Right renal pelvis (tissue), 4 donors: ENCODE measurements at regions not wholly inside any gene's neighbourhood (a gene's known extent, or its start where the extent isn't known, plus 50 kb on each side); places are given as distances from the start of the nearest gene placed in this dataset.

Experiments
- DNase-seq, 4 donors: peaks; one replicate each; pipeline ENCODE4 v3.0.0-alpha.2; 2013; ENCODE audit warnings: low read depth in 4 of 4, low spot score in 3 of 4, missing footprints in 1 of 4

- no peak for DNase-seq
These were observed 113.9 kb upstream of the ZNF217 start for GRCh38 chr20:53707371-53708055.

DNA sequence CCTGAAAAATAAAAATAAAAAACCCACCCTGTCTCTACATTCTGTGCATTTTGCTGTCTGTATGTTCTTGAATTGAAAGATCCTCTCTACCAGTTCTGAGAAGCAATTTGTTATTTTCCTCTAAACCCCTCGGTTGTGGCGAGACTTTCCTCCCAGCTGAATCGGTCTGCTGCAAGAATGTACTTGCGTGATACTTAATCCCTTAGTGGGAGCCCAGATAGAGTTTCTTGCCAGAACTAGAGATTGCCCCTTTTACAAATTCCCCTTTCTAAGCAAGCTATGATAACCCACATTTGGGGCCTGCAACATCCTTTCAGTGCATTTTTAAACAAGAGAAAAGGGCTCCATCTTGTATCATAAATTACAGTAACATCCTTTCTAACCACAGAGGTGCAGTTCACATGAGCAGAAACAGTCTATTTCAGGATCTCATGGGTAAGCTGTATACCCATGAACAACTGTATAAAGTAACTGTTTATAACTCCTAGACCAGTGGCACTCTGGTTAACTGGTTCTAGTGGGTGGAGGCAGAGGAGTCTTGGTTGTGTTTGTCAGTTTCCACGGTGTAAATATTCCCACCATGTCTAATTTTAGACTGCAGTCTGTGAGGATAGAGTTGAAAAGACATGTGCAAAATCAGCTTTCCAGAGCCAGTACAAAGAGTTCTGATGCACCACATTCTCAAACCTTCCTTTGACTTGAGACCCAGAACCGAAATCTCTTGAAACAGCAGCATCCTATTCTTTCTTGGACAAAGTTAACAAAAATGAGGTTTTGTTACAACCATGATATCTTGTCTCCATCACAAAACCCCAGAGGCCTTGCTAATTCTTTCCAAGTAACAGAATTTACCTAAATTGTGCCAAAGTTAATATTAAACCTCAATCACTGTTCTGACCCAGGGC lies 113.1 kb upstream of the ZNF217 start:
- DNase-seq: no peak

DNA sequence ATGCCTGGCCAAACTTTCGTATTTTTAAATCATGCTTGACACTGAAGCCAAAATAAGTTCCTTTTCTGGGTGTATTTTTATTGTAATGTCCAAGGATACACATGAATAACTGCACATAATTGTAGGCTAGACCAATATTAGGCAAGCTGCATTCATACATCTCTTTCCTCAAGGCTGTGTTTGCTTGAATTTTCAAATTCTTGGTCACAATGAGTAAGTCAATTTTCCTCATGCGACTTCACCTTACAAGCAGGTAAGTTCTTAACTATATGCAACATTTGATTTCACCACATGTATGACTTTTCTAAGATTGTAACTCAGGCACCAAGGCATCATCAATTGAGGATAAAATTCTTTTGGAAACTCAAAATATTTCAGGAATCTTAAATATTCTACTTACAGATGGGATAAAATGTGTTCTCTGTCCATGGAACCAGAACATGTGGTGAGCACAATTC lies 112.4 kb upstream of the ZNF217 start:
- DNase-seq: no peak

DNA sequence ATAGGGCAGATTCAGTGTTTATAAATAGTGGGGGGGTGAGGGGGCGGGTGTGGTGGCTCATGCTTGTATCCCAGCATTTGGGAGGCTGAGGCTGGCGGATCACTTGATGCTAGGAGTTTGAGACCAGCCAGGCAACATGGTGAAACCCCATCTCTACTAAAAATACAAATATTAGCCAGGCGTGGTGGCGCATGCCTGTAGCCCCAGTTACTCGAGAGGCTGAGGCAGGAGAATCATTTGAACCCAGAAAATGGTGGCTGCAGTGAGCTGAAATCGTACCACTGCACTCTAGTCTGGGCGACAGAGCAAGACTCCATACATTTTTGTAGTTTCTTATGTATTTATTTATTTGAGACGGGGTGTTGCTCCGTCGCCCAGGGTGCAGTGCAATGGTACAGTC lies 109.0 kb upstream of the ZNF217 start:
- DNase-seq: no peak

- no peak for DNase-seq
These were observed 106.3 kb upstream of the ZNF217 start for GRCh38 chr20:53699906-53700305.

GRCh38 chr20:53699085-53699674 lies 105.5 kb upstream of the ZNF217 start:
- DNase-seq: no peak

DNA sequence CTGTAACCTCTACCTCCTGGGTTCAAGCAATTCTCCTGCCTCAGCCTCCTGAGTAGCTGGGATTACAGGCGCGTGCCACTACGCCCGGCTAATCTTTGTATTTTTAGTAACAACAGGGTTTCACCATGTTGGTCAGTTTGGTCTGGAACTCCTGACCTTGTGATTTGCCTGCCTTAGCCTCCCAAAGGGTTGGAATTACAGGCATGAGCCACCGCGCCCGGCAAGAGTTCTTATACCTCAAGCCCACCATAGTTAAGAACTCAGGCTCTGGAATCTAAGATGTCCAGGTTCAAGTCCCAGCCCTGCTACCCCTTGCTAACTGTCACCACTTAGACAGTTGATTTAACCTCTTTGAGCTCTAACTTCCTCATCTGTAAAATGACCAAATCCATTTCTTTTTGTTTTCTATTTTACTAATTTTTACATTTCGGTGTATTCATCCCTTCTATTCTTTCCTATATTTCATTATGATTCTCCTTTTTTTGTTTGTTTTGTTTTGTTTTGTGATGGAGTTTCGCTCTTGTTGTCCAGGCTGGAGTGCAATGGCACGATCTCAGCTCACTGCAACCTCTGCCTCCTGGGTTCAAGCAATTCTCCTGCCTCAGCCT lies 104.8 kb upstream of the ZNF217 start:
- DNase-seq: no peak

DNA sequence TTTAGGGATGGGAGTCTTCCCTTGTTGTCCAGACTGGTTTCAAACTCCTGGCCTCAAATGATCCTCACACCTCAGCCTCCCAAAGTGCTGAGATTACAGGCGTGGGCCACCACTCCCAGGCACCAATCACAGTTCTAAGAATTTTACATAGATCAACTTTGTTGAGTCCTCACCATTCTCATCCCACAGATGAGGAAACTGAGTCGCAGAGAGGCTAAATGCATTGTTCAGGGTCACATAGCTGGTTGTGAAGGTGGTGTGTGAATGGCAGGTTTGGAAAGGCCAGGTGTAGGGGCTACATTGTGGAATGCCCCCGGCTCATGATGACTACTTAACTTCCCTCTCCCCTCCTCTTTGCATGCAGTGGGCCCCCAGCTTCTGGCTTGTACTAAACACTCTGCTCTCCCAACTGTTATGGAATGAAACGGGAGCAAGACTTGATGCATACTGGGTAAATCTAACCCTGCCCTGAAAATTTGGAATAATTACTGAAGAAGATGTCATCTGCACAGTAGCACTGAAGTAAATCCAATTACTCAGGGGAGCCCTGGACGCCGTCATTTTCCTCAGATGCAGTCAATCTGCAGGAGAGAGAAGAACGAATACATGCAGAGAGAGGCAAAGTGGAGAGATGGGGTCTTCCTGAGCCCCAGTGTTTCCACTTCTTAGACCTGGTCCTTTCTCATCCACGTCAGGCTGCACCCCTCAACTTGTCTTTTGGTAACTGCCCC lies 102.3 kb upstream of the ZNF217 start:
- no peak for DNase-seq

DNA sequence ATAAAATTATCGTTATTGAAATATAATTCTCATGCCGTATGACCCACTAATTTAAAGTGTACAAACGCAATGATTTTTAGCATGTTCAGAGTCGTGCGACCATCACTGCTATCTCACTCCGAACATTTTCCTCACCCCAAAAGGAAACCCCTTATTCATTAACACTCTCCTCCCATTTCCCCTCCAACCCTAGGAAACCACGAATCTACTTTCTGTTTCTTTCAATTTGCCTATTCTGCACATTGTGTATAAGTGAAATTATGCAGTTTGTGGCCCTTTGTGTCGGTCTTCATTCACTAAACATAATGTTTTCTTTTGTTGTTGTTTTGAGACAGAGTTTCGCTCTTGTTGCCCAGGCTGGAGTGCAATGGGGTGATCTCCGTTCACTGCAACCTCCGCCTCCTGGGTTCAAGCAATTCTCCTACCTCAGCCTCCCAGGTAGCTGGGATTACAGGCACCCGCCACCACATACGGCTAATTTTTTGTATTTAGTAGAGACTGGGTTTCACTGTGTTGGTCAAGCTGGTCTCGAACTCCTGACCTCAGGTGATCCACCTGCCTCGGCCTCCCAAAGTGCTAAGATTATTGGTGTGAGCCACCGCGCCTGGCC lies 99.7 kb upstream of the ZNF217 start:
- no peak for DNase-seq

- DNase-seq: no peak
These were observed 98.9 kb upstream of the ZNF217 start for GRCh38 chr20:53692465-53693067.

DNA sequence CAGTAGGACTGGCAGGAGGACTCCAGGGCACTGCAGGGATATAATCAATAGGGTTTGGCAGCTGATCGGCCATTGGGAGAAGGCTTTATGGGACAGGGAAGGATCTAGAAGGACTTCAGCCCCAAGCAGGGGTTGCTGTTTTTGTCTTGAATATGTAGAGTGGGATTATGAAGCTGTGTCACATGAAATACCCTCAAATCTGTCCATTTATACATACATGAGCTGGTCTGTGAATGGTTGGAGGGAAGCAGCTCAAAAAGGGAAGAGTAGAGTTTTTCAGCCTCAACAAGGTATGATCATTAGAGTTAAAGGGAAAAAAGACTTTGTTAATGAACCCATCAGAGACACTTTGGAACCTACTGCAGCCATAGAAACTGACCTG lies 98.2 kb upstream of the ZNF217 start:
- DNase-seq: no peak

- DNase-seq: no peak
These were observed 97.6 kb upstream of the ZNF217 start for GRCh38 chr20:53691060-53691810.

- no peak for DNase-seq
These were observed 94.4 kb upstream of the ZNF217 start for GRCh38 chr20:53688085-53688484.

- DNase-seq: no peak
These were observed 91.5 kb upstream of the ZNF217 start for GRCh38 chr20:53685070-53685595.

DNA sequence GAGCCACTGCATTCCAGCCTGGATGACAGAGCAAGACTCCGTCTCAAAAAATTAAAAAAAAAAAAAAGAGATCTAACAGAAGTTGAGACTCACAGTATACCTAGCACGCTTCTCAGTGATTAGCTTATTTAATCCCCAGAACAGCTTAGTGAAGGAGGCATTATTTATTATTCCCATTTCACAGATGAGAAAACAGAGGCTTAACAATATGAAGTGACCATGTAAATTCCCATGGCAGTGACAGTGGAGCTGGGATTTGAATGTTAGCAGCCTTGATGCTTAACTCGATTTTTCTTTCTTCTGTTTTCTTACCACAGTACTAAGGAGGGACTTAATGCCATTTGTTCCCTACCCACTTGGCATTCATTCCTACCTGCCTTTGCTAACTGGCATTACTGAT lies 89.9 kb upstream of the ZNF217 start:
- DNase-seq: no peak

- no peak for DNase-seq
These were observed 87.9 kb upstream of the ZNF217 start for GRCh38 chr20:53681352-53682212.

GRCh38 chr20:53679597-53680309 lies 86.1 kb upstream of the ZNF217 start:
- no peak for DNase-seq
